HG03103 (cell line): ENCODE measurements at regions not wholly inside any gene's neighbourhood (a gene's known extent, or its start where the extent isn't known, plus 50 kb on each side); places are given as distances from the start of the nearest gene placed in this dataset.

Experiments
- ATAC-seq: cut with Tn5 transposase; IDR thresholded peaks from one replicate; pipeline ENCODE4 v1.9.1; 2021; ENCODE audit warnings: low read depth; ENCODE audit not compliant: unreplicated experiment

DNA sequence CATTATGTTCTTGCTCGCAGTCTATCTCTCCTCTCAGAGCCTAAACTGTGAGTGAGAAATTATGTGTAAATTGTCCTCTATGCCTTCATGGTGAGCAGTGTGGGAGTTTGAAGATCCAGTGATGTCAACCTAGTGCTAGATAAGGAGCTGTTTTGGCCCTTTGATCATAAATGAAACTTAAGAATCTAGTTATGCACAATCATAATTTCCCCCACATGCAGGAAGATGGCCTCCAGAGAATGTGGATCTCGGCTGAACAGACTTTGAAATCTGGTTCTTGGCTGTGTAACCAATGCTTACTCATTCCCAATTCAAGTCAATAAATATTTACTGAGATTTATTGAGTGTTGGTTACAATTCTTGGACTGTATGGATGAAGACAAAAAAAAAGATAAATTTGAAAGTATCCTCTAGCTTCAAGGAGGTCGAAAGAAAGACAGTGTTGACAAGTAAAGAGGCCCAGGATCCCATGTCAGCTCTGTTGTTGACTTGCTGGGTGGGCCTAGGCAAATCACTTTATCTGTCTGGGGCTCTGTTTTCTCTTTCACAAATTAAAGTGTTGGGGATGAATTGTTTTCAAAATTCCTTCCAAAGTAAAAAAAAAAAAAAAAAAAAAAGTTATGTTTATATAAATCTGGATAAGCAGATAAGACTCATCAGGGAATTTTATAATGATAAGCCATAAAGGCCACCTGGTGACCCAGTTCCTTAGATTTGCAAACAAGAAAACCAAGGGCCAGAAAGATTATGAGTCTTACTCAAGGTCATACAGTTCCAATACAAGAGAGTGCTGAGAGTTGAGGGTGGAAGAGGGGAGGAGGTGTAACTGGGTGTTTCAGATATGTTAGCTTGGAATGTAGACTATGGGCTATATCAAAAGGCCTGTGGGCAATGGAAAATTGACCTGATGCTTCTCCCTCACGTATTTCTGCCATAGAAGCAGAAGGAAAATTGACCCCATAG, 969.9 kb downstream of the KCNMA1 start:
- ATAC-seq = no peak

DNA sequence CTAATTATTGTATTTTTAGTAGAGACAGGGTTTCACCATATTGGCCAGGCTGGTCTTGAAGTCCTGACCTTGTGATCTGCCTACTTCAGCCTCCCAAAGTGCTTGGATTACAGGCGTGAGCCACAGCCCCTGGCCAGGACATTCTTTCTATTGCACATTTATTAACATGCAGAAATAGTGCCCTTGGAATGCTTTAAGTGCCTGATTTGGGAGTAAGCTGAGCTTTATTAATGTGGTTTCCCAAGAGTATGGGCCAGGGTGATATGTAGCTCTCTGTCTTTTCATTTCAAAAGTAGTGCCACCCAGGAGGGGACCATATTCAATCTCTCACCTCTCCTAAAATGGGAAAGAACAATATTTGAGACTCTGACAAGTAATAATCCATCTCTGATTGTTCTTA, 970.7 kb downstream of the KCNMA1 start:
- ATAC-seq = no peak

DNA sequence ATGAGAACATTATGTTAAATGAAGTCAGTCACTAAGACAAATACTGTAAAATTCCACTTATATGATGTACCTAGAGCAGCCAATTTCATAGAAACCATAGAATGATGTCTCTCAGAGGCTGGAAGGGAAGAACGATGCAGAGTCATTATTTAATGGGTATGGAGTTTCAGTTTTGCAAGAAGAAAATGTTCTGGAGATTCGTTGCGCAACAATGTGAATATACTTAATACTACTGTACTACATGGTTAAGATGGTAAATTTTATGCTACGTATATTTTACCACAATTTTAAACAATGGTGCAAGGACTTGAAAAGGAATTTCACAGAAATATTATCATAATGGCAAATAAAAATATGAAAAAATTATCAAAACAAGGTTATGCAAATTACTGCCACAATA, 972.6 kb downstream of the KCNMA1 start:
- ATAC-seq = no peak

DNA sequence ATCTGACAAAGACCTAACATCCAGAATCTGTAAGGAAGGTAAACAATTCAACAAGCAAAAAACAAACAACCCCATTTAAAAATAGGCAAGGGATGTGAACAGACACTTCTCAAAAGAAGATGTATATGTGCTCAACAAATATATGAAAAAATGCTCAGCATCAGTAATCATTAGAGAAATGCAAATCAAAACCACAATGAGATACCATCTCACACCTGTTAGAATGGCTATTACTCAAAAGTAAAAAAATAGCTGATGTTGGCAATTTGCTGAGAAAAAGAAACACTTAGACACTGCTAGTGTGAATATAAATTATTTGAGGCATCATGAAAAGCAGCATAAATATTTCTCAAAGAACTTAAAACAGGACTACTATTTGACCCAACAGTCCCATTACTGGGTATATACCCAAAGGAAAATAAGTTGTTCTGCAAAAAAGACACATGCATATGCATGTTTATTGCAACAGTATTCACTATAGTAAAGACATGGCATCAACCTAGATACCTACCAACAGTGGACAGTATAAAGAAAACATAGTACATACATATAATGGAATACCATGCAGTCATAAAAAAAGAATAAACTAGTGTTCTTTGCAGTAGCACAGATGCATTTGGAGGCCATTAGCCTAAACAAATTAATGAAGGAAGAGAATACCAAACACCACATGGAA, 980.1 kb downstream of the KCNMA1 start:
- ATAC-seq = no peak

DNA sequence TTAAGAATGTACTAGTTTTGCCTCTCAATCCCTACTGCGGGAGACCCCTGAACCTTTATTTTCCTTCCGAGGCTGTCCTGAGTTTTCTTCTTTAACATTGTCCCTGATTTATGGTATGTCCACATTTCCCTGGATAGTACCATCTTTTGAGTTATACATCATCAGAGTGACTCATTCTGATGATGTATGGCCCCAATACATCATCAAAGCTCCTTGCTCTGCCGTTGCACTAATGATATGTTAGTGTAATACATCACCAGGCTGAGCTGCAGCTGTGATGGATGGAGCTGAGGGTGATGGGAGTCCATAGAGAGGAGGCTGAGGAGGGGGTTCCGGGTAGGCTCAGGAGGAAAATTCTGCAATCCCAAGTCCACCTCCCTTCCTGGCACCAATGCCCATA, 986.5 kb downstream of the KCNMA1 start:
- no peak for ATAC-seq

DNA sequence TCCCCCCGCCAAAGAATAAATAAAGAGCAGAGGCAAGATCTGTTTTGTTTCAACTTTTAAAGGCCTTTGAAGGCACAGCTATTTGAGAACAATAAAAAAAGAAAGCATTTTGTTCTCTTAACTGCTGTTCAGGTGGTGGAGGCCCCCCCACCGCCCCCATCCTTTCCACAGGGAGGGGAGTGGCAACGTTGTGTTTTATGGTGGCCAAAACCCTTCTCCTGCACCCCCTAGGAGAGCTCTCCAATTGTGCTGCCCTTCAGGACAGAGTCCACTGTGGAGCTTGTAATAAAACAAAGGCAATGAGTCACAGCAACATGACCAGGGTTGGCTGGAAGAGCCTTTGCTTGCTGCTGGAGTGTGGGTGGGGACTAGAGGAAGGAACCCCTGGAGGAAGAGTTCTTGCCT, 987.9 kb downstream of the KCNMA1 start:
- no peak for ATAC-seq

DNA sequence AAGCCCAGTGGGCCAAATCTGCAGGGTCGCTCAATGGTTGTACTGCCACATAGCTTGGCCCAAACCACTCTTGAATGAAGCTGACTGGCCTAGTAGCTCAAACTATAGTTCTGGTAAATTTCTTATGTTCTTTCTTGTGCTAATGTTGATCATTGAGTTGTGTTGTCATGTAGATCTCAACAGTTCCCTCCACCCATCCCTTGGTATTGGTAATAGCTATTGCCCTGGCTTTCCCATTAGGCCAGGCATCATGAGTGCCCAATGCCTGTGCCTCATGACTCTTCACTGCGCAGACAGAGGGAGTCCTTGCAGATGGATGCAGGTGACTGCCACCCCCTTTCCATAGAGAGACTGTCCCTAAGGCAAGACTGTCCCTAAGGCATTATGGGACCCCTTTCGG, 988.4 kb downstream of the KCNMA1 start:
- no peak for ATAC-seq

DNA sequence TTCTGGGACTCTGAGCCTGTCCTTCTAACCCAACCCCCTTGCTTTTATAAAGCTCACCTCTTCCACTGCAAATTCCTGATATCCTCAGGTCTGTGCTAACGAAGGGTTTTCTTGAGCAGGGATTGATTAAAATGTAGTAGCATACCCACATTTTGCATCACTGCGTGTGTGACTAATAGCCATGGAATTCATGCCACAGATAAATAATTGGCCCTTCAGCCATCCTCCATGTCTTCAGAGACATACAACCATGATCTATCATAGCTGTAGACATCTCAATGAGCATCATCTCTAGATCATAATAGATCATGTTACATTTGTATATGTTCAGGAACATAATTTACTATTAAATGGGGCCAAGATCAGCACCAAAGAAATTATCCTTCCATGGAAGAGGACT, 990.3 kb downstream of the KCNMA1 start:
- ATAC-seq = no peak

DNA sequence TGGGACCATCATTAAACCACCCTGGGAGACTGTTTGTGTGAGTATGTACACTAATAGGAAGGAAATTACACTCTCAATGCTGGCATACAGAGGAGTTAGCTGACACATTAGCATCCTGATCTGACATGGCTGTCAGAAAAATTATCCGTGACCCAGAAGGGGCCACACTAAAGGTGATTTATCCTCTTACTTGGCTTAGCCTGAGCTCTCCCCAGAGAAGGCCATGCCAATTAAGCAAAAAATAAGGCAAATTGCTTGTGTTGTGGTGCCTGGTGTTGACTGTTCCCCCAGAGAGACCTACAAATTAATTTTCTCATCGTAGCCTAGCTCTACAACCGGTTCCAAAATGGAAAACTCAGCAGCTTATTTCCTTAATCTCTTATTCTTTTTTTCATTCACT, 992.3 kb downstream of the KCNMA1 start:
- no peak for ATAC-seq

DNA sequence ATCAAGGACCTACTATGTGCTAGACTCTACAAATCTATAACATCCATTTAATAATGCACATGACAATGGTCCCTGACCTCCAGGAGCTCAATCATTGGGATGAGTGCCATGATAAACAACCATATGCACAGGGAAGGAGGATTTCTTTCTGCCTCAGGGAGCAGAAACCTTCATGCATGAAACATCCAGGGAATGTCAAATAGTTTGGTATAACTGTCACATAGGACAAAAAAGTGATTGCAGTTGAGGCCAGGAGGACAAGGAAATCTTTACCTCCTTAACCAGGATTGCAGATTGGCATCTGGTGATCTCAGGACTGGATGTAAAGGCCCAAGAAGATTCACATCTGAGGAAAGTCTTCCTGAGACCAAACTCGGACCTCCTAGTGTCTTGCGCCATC, 993.1 kb downstream of the KCNMA1 start:
- no peak for ATAC-seq

DNA sequence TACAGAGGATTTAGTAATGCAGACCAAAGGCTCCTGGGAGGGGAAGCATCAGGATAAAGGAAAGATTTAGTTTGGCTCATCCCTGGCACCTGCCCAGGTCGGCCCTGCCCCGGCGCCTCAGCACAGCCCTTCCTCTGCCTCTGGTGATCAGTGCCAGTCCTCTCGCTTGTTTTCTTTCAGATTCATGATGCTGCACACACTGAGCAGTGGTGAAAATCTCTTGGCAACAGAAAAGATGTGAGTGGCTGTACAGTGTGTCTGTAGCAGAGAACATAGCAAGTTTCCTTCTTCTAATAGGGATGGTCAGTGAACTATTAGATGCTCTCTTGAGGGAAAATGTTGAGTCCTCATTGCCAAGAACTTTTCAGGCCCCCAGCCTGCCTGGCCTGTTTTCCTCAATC, 994.1 kb downstream of the KCNMA1 start:
- no peak for ATAC-seq

DNA sequence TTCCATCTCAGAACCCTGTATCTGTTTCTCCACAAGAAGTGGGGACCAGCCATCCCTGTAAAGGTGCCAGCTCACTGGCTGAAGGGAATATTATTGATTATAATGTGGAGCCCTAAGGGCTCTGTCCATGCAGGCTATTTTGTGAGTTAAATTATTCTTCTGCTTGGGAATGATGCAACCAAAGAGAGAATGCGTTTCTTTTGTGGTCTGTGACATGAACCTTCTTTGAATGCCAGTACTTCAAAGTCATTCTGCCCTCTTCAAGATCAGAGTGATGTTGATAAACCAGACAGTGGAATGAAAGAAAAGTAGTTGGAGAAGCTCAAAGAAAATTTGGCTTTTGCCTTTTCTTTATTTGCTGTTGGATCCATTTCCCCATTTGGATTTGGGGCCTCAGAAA, 995.2 kb downstream of the KCNMA1 start:
- no peak for ATAC-seq

DNA sequence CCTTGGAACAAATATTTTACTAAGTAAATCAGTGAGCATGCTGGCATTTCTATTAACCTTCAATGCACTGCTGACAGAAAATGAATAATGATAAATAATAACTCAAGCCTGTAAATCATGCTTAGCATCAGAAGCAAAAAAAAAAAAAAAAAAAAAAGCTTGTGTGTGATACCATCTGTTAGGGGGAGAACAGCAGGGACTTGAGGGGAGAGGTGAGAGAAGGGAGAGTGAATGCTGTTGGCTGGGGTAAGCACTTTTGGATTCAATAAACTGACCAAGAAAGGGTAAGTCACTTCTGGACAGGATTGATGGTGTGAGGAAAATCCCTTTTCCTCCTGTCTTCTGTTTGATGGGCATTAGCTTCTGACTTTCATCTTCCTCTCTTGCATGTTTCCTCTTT, 996.4 kb downstream of the KCNMA1 start:
- ATAC-seq = no peak

DNA sequence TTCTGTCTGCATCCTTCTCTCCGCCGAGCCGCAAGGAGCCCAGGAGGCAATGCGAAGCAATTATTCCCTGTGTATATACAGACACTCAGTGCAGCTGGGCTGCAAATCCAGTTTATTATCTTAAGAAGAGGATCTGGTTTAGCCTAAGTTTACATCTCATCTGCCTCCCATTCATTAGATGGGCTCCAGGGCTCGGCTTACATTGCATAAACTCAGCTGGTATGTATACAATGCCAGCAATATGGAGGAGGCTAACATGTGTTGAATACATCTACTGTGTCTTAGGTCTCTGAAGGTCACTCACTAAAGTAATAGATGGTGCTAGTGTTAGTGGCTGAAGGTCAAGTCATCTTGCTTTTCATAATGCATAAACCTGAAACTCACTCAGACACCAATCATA, 996.8 kb downstream of the KCNMA1 start:
- no peak for ATAC-seq

DNA sequence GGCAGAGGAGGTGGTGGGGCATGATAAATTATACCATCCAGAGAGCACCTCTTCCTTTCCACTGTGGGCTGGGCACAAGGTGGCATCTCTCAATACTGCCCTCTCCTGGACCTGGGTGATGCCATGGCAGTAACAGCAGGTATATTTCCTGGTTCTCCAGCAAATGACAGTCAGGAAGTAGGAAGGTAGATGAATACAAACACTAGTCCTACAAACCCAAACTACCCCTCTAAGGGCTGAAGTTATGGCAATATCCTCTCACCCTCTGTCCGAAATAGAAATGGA, 1004.9 kb downstream of the KCNMA1 start:
- ATAC-seq = no peak

DNA sequence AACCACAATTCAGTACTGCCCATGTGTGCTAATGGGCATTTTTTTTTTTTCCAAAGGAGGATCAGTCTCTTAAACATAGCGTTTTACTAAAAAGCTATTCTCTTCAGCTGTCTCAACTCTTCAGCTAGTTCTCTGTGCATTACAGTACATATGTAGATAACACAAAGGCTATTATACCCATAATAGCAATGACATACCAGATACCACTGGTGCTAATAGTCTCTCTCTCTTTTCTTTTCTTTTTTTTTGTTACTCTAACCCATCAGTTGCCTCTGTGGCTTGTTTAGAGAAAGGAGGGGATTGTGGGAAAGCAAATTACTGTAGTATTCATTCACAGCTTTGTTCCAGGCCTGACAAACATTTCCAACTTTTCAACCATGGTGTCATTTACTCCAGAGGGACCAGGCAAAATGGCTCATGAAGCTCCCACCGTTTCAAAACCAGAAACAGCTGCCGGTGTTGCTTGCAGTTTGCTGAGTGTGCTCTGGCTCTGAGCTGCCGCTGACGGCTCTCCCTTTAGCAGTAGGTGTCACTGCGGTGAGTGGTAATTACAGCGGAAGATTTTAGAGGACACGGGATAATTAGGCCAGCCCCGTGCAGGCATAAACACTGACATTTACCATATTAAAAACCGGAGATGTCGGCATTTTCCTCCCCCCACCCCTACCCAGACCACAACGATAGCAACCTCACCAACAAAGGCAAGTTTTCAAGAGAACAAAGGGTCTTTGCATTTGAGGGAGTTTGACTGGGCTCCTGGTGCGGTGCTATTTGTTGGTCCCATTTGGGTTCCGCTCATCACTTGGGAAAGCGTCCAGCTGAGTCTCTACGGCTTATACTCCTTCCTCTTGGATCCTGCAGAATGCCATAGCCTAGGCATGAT, 1005.5 kb downstream of the KCNMA1 start:
- ATAC-seq = no peak

DNA sequence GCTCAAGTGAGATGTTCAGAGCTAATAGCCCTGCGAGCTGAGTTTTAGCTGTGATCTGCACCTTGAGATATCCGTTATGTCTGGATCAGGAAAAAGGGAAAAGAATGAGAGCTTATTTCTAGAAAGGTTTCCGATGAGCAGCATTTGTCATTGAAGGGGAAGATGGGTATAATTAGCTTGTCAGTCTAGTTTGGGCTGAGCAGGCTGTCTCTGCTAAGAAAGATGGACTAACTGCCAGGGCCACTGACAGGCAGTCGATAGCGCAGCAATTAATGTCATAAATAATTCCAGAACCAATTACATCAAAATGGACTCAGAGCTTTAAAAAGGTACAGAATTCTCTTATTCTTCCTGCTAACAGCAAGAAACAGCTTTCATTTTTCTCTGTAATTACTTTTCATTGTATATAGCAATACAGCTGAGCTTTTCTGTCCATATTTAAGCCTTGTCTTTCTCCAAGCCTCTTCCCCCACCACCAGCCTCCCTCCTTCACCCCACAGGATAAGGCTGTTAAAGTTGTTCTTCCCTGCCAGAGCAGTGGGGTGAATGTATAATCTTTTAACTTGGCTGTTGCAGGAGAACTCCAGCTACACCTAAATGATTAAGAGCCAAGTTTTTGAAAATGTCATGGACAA, 1006.5 kb downstream of the KCNMA1 start:
- ATAC-seq = no peak

DNA sequence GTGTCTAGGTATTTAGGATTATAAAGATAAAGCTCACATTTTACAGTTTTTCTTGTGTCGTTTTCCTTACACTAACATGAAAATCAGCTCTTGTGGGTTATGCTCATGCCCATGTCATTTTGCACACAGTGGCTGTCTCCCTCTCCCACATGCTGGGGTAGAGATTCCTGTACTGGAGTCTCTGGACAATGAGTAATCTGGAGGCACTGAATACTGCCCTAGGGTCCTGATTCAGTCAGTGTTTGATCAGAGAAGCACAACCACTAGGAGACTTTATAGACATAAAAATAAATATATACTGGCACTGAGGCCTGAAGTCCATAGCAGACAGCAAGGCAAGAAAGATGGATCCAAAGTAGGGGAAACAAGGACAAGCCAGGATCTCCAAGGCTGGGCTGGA, 1008.8 kb downstream of the KCNMA1 start:
- ATAC-seq = no peak

DNA sequence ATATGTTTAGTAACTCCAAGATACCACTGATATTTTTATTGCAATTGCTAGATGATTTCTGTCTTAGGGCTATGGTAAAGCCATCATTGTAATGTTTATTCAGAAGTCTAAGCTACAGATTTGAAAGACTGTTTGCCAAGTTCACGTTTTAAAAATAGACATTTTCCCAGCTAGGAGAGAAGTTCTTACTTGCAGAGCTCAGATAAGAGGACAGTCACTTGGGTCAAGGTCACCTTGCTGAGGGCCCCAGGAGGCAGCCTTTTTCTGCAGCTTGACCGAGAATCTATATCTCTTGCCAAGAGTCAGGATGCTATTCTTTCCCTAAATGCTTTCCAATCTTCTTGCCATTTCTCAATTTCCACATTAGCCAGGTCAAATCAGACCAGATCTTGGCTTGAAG, 1011.2 kb downstream of the KCNMA1 start:
- no peak for ATAC-seq

DNA sequence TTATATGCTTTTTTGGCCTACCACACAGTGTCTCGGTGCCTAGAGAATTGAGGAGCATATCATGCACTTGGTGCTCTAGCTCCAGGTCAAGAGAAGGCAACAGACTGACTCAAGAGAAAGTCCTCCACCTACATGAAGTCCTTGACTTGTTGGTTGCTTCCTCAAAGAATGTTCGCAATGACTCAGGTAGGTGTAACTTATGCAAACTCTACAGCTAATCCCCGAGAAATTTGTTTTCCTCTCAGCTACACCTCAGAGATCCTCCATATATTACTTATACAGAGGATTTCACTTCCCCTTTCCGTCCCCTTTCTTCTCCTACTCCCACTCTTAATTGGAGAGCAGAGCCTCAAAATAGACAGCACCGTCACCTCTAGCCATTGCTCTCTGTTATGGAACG, 1013.1 kb downstream of the KCNMA1 start:
- peak; percentile 91 for ATAC-seq
